Transverse colon (tissue), 3 donors: ENCODE measurements at regions not wholly inside any gene's neighbourhood (a gene's known extent, or its start where the extent isn't known, plus 50 kb on each side); places are given as distances from the start of the nearest gene placed in this dataset.
"Not testable (repeated sequence)": the region's sequence is repeated elsewhere in the genome, so short reads cannot be mapped to it uniquely, and the experiment has no call there.

ENCODE experiments used
- POLR2A ChIP-seq: fragments of 450-650 bp; IDR thresholded peaks from one replicate; pipeline ENCODE4 v1.6.1; 2016; ENCODE audit warnings: antibody characterized with exemption, mild to moderate bottlenecking, moderate library complexity
- TF ChIP-seq, protein P1 (sequence below), 5 experiments: fragments of 200-600 bp in 3 of 5; fragments of 450-650 bp in 2 of 5; sonication (generic) in 3 of 5; IDR thresholded peaks; 1 replicate in 2 of 5; 2 replicates in 3 of 5; pipeline ENCODE4 v1.5.1; 2016 to 2017; ENCODE audit warnings: antibody characterized with exemption in 5 of 5, inconsistent platforms in 3 of 5, mild to moderate bottlenecking in 2 of 5, moderate library complexity in 1 of 5

DNA sequence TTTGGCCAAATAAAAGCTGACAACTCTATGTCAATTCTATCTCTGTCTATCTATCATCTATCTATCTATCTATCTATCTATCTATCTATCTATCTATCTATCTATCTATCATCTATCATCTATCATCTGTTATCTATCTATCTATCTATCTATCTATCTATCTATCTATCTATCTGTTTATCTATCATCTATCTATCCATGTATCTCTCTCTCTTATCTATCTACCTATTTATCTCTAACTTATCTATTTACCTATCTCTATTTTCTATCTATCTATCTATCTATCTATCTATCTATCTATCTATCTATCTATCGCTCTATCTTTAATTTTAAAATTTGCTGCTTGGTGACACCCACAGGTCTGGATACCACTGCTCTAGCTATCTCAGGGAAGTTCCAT lies 271.1 kb downstream of the VRK1 start:
- TF ChIP-seq, protein P1, sequence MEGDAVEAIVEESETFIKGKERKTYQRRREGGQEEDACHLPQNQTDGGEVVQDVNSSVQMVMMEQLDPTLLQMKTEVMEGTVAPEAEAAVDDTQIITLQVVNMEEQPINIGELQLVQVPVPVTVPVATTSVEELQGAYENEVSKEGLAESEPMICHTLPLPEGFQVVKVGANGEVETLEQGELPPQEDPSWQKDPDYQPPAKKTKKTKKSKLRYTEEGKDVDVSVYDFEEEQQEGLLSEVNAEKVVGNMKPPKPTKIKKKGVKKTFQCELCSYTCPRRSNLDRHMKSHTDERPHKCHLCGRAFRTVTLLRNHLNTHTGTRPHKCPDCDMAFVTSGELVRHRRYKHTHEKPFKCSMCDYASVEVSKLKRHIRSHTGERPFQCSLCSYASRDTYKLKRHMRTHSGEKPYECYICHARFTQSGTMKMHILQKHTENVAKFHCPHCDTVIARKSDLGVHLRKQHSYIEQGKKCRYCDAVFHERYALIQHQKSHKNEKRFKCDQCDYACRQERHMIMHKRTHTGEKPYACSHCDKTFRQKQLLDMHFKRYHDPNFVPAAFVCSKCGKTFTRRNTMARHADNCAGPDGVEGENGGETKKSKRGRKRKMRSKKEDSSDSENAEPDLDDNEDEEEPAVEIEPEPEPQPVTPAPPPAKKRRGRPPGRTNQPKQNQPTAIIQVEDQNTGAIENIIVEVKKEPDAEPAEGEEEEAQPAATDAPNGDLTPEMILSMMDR (IDR thresholded peaks at IDR 0.05), result not testable (repeated sequence)
- not testable (repeated sequence) for TF ChIP-seq POLR2A
